ENCODE measurements at regions not wholly inside any gene's neighbourhood (a gene's known extent, or its start where the extent isn't known, plus 50 kb on each side); places are given as distances from the start of the nearest gene placed in this dataset.

- TF ChIP-seq CTCF (conservative IDR thresholded peaks at IDR 0.05; ENCODE audit: low read depth, low read length) (no peak), EZH2 (IDR thresholded peaks at IDR 0.05; ENCODE audit: borderline replicate concordance, low read depth, low read length, poor library complexity, severe bottlenecking) (no peak)
These were observed 491.2 kb upstream of the TLE4 start for GRCh38 chr9:79080536-79080935.

All from A673 (cell line).